ENCODE measurements at regions not wholly inside any gene's neighbourhood (a gene's known extent, or its start where the extent isn't known, plus 50 kb on each side); places are given as distances from the start of the nearest gene placed in this dataset.

DNA sequence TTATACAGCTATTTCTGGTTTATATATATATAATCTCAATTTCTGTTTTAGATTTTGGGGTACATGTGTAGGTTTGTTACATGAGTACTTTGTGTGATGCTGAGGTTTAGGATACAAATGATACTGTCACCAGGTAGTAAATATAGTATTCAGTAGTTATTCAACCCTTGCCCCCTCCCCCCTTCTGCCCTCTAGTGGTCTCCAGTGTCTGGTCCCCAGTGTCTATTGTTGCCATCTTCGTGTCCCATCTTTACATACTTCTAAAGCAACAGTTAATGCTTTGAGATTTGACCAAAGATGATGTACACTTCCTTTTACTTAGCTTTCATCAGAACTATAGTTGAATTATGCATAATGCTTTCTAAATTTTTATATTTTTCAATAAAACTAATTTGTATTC lies 1623.4 kb upstream of the PRR20A start:
- in situ Hi-C loops (cut with HindIII; ENCODE audit: low sequenced_read_pairs) = no loop called here
- no peak for DNase-seq (ENCODE audit: low read depth)
- H3K4me3 ChIP-seq (ENCODE audit: low read depth, low read length) = no peak overlapping the region
- TF ChIP-seq, protein P1, sequence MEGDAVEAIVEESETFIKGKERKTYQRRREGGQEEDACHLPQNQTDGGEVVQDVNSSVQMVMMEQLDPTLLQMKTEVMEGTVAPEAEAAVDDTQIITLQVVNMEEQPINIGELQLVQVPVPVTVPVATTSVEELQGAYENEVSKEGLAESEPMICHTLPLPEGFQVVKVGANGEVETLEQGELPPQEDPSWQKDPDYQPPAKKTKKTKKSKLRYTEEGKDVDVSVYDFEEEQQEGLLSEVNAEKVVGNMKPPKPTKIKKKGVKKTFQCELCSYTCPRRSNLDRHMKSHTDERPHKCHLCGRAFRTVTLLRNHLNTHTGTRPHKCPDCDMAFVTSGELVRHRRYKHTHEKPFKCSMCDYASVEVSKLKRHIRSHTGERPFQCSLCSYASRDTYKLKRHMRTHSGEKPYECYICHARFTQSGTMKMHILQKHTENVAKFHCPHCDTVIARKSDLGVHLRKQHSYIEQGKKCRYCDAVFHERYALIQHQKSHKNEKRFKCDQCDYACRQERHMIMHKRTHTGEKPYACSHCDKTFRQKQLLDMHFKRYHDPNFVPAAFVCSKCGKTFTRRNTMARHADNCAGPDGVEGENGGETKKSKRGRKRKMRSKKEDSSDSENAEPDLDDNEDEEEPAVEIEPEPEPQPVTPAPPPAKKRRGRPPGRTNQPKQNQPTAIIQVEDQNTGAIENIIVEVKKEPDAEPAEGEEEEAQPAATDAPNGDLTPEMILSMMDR (IDR thresholded peaks at IDR 0.05; ENCODE audit: low read depth, low read length, missing control alignments) = no peak

GRCh38 chr13:55528434-55528833 lies 1612.3 kb upstream of the PRR20A start:
- DNase-seq (ENCODE audit: low read depth) = no peak
- TF ChIP-seq, protein P1 (IDR thresholded peaks at IDR 0.05; ENCODE audit: low read depth, low read length, missing control alignments) = no peak
- in situ Hi-C loops (cut with HindIII; ENCODE audit: low sequenced_read_pairs) = no loop called here
- no peak overlapping the region for H3K4me3 ChIP-seq (ENCODE audit: low read depth, low read length)

DNA sequence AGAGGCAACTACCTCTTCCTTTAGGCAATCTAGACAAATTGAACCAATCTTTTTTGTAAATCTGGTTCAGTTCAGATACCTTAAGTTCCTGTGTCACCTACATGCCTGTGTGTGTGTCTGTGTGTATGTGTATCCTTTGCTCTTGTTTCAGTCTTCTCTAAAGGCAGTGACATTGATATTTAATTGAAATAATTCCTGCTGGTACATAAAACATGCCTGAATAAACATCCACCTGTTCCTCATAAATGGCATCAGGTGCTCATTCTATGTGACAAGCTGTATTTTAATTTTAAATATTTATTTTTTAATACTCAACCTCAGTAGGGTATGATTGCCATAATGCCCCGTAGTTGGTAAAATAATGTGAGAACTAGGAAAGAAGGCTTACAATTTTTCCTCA lies 1606.4 kb upstream of the PRR20A start:
- TF ChIP-seq, protein P1 (IDR thresholded peaks at IDR 0.05; ENCODE audit: low read depth, low read length, missing control alignments) = no peak
- DNase-seq (ENCODE audit: low read depth) = no peak
- no peak overlapping the region for H3K4me3 ChIP-seq (ENCODE audit: low read depth, low read length)
- in situ Hi-C loops (cut with HindIII; ENCODE audit: low sequenced_read_pairs) = no loop called here

- in situ Hi-C loops (cut with HindIII; ENCODE audit: low sequenced_read_pairs) = no loop called here
- DNase-seq (ENCODE audit: low read depth) = no peak
- TF ChIP-seq, protein P1 (IDR thresholded peaks at IDR 0.05; ENCODE audit: low read depth, low read length, missing control alignments) = no peak
- H3K4me3 ChIP-seq (ENCODE audit: low read depth, low read length) = no peak overlapping the region
Measured at GRCh38 chr13:55538424-55538823, 1602.3 kb upstream of the PRR20A start.

DNA sequence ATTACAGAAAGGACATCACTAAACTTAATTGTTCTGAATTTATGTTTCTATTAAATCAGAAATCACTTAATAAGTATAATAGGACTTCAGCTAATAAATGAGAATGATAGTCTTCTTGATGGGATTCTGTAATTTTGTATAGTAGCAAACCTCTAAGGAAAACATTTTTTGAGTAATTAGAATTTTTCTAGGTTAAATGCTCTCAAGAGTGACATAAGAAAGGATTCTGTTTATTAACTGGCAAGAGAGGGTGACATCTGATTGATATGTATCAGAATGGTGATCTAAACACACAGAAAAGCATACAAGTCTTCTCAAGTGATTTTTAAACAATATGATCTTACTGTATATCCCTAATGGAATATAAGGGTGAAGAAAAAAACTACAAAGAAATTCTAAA lies 1597.7 kb upstream of the PRR20A start:
- H3K4me3 ChIP-seq (ENCODE audit: low read depth, low read length) = no peak overlapping the region
- in situ Hi-C loops (cut with HindIII; ENCODE audit: low sequenced_read_pairs) = no loop called here

GRCh38 chr13:55550624-55551023 lies 1590.1 kb upstream of the PRR20A start:
- no peak for DNase-seq (ENCODE audit: low read depth)
- TF ChIP-seq, protein P1 (IDR thresholded peaks at IDR 0.05; ENCODE audit: low read depth, low read length, missing control alignments) = no peak
- in situ Hi-C loops (cut with HindIII; ENCODE audit: low sequenced_read_pairs) = no loop called here
- no peak overlapping the region for H3K4me3 ChIP-seq (ENCODE audit: low read depth, low read length)

More for the DNA sequence above, 1597.7 kb upstream of the PRR20A start:
- TF ChIP-seq, protein P1 (IDR thresholded peaks at IDR 0.05; ENCODE audit: low read depth, low read length, missing control alignments) = no peak
- DNase-seq (ENCODE audit: low read depth) = no peak

GRCh38 chr13:55553701-55554100 lies 1587.0 kb upstream of the PRR20A start:
- DNase-seq (ENCODE audit: low read depth) = no peak
- in situ Hi-C loops (cut with HindIII; ENCODE audit: low sequenced_read_pairs) = no loop called here
- no peak overlapping the region for H3K4me3 ChIP-seq (ENCODE audit: low read depth, low read length)
- TF ChIP-seq, protein P1 (IDR thresholded peaks at IDR 0.05; ENCODE audit: low read depth, low read length, missing control alignments) = no peak
